IPS DF 4.7 (cell line): ENCODE measurements at regions not wholly inside any gene's neighbourhood (a gene's known extent, or its start where the extent isn't known, plus 50 kb on each side); places are given as distances from the start of the nearest gene placed in this dataset.
"Not testable (repeated sequence)": the region's sequence is repeated elsewhere in the genome, so short reads cannot be mapped to it uniquely, and the experiment has no call there.

Source experiments
- DNase-seq: peaks from one replicate; pipeline ENCODE4 v3.0.0-alpha.2; 2013; ENCODE audit warnings: low spot score; ENCODE audit errors: extremely low read depth

DNA sequence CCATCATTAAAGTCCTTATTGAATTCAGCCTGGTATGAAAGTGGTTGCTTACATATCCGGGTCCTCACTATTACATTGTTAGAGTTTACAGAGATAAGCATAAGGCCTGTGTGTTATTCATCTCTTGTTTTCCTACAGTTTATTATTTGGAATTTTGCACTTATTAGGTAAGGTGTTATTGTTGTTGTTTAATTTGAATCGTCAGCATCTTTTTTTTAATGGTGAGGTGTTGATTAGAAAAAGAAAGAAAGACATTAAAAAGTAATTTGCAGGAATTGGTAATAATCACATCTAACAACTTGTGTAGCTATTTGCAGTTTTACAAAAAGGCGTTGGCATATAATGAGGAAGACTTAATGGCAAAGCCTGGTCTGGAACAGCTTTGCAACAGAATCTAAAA, 158.6 kb downstream of the SAMD5 start:
- no peak for DNase-seq

DNA sequence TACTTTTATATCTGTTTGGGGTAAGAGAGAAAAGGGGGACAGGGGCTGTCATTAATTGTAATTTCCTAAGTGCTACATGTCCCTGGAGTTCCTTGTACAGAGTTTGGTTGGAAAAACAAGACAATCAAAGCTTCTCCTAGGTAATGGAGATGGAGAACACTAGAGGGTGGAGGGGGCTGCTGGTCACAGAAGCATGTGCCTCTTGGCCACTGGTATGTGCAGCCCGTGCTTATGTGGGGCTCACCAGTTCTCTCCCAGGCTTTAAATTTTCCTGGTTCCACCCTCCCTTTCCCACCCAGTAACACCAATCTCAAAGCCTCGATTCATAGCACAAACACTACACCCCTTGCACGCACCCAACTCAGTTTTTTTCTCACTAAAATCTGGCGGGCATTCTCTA, 165.6 kb downstream of the SAMD5 start:
- no peak for DNase-seq

DNA sequence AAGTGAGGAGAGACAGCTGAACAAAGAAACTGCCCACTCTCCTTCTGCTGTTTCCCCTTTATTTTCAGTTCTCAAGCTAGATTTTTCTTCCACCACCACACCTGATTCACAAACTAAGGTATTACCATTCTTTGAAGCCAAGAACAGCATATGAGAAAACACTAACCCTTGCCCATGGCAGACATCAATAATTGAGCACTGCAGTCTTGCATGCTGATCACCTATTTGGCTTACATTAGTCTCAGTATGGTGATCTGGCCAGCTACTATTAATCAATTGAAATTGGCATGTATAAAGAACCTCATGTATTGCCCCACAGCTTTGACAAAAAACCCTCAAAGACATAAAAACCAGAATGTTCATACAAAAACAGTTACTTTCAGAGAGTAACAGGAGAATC, 166.3 kb downstream of the SAMD5 start:
- no peak for DNase-seq

DNA sequence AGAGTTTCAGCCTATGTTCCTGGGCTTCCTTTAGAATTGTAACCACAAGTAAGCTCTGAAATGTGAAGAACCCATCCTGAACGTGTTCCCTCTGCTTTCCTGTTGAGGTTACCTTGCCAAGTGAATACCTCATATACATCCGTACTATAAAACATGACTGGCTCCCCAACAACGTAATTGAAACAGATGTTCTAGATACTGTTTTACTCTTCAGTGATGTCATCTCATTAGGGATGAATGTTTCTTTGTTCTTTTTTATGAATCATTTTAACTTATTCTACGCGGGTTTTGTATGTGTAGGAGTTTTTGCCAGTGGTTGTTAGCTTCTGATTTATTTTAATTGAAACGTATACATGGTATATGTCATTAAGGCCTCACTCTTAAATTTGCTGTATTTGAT, 166.8 kb downstream of the SAMD5 start:
- no peak for DNase-seq

DNA sequence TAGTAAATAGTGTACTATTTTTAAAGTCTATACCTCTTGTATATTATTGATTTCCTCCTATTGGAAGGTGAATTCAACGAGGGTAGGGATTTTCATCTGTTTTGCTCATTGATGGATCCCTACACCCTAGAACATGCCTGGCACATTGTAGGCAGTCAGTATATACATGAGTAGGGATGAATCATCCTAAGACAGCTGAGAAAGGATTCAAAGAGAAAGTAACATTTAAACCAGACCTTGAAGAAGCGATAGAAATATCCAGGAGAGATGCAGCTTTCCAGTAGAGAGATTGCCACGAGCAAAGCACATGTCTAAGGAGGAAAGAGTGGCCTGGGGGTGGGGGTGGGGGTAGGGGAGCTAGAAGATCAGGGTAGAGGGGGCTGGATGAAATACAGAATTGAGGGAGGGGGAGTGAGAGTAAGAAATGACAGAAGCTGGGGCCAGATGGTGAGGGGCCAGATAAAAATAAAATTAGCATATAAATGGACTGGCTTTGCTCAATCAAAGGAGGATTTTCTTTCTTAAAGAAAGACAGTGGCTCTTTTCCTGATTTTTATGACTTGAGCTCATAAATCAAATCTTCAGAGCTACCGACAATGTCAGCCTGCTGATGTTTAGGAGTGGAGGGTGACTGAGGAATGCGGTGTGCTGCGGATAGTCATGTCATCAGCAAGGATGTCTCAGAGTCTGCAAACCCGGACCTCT, 168.2 kb downstream of the SAMD5 start:
- no peak for DNase-seq

DNA sequence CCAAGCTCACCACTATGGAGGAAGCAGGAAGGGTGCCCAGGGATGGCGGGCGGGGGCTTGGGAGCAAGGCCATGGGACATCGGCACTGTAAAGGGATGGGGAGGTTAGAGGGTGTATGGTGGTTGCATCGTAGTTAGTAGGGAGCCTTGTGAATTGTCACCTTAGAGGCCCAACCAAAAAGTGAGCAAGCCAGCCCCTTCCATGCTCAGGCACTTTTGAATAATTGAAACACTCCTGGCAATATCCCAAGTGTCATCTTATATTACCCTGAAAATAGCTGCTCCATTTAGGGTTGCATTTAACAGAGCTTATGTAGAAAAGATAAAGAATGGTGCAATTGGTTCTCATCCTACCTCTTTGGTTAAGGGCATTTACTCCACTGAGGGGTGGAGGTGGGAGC, 169.2 kb downstream of the SAMD5 start:
- no peak for DNase-seq

DNA sequence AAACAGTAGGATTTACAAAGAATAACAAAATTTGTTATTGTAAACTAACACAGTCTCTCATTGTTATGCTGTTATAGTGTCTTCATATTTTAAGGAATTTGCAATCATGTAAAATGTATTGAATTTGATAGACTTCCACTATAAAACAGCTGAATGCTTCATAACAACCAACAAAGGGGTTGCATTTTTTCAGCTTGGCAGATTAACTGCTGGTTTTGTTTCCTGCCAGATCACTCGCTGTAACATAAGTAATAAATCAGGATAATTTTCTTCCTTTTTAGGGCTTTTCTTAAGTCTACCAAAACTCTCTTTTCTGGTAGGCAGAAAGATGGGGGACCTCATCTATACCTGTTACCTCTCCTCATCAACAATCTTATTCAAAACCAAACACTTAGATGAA, 169.8 kb downstream of the SAMD5 start:
- DNase-seq, result no peak

DNA sequence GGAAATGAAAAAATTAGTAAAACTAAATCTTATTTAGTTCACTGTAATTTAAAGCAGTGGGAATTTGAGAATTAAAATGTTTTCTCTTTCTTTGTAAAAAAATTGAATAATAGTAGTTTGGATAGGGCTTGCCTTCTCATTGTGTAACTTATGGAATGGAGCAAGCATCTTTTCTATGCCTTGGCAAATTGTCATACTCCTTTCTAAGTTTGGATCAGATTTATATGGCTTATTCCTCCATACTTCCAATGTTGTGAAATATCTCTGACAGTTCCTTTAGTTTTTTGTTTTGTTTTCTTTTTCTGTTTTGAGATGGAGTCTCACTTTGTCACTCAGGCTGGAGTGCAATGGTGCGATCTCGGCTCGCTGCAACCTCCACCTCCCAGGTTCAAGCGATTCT, 176.4 kb downstream of the SAMD5 start:
- no peak for DNase-seq

DNA sequence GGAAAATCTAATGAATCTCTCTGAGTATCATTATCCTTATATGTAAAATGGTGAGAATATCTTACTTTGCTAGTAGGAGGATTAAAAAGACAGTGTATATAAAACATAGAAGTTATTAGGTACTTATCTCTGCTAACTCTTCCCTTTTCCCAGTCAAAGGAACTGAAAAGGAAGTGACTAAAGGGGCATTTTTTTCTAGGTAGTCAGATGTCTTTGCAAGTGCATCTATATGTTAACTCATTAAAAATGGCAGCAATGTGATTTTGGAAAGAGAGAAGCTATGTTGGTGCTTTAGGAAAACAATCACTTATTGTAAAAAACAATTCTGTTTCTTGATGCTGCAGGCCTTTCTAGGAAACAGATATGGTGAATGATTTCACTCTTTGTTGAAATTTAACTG, 180.9 kb downstream of the SAMD5 start:
- no peak for DNase-seq

DNA sequence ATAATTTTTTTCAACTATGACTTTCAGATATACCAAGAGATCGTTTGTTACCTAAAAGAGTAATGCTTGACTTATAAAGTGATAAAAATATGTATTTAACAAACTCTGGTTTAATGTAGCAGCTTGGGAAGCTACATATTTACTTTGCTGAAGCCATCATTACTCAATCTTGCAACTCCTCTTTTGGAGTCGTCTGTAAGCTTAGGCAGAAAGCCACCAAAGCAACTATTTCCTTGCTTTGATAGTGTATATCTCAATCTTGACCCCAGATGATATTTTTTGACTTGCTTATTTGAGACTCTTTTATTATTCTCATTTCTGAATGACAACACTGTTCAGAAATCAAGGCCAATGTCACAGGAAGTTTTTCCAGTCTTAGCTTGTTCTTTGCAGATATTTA, 183.0 kb downstream of the SAMD5 start:
- DNase-seq, result no peak

DNA sequence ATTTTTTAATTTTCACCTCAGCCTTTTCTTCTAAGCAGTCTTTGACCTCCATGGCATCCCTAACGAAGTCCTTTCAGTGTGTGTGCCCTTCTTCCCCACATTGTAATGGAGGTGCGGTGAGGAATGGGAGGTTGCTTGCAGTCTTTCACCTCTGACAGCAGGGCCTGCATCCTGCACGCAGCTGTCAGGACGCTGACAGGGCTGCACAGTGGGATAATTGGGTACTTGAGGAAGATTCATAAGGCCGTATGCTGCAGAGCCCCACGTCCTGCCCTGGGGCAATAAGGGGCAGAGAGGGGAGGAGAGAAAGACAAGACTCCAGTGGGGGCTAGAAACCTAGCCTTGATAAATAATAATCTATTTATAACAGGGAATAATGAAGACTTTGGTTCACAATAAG, 184.7 kb downstream of the SAMD5 start:
- no peak for DNase-seq

DNA sequence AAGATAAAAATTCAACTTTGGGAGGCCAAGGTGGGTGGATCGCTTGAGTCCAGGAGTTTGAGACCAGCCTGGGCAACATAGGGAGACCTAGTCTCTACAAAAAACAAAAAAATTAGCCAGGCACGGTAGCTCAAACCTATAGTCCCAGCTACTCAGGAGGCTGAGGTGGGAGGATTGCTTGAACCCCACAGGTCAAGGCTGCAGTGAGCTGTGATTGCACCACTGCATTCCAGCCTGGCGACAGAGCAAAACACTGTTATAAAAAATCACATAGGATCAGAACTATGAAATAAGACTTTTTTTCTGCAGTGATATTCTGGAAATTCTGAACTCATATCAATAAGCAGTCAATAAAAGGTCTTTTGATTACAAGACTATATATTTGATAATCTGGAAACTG, 186.1 kb downstream of the SAMD5 start:
- not testable (repeated sequence) for DNase-seq

DNA sequence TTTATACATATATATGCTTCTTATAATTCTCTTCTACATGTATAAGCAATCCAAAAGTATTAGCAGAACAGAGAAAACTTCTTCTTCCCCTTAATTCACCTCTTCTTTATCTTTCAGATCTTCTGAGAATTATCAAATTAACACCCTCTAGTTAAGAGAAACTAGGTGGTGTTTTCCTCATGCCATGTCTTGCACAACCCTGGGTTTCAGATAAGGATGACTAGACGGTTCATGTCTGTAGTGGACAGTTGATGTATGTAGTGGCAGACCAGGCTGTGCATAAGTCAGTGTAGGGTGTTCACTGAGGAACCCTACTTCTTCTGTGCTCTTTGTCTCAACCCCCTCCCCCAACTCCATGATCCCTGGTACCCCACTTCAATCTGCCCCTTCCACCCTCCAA, 187.3 kb downstream of the SAMD5 start:
- no peak for DNase-seq

DNA sequence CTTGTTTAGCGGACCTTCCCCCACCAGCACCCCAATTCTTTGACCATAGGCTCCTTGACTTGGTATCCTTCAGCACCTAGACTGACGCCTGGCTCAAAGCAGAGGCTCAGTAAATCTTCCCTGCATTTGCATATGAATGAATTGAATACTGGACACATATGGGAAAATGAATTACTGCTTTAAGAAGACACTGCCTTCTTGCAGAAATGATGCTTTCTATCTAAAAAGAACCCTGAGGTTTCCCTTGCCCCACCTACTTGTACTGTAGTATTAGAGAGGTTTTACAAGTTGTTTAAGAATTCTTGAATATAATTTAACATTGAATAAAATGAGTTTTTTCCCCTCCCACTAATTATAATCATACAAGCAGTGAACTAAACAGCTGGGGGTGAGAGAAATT, 190.7 kb downstream of the SAMD5 start:
- no peak for DNase-seq

DNA sequence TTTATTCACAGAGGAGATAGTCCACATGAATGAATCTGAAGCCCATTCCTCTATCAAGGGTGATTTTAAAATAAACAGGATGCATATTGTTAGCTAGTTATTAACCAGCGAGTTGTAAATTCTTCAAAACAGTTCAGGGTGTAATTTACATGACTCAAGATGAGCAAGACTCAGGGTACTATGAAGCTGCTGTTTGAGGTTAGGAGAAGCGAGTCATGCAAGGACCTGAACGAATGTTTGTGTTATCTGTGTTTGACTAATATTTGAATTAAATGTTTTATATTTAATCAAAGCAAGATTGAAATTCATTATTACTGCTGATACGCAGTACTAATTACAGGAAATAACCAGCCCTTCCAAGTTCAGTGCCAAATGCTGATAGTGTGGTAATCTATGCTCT, 191.1 kb downstream of the SAMD5 start:
- DNase-seq, result no peak

DNA sequence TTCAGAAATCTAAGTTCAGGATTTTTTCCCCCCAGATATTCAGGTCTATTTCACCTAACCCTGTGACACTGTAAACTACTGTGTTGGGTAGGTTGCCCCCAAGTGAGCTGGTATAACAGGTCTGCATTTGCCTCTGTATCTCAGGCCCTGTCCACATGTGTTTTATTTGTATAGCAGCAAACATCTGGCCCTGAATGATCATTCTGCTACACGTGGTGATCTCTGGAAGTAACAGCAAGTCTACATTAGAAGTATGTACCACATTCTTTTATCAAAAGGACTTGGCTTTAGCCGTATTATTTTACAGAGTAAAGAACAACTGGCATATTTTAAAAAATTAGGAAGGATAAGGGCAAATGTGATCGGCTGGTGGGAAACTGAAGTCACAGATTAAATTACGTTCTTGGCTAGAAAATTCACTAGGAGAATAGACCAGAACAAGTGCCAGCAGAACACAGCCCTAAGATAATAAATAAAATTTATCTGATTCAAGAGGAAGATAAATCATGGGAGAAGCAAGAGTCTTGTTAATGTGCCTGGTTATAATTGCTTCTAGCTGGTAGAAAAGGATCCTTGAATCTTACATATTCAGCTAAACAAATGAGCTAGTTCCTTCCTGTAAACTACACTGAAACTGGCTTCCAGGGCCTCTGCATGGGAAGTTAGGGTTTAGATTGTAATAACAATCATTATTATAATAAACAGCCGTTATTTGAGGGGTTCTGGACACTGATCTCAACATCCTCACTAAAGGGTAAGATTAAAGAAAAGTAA, 192.1 kb downstream of the SAMD5 start:
- no peak for DNase-seq

DNA sequence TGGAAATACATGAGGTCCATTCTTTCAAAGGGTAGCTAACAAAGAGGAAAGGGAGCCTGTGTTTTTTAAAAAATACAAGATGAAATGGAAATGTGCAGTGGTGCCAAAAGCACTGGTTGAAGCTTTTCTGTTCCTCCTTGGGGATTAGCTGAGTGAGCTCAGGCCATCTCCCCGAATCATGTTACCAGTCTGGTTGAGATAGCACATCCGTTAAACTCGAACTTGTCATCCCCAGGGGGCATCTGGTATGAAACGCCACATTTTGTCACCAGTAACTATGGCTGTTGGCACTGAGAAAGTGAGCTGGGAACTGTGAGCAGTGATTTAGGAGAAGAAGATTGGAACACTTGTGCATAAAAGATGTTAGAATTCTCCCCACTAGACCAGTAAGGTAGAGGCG, 196.2 kb downstream of the SAMD5 start:
- DNase-seq, result no peak

DNA sequence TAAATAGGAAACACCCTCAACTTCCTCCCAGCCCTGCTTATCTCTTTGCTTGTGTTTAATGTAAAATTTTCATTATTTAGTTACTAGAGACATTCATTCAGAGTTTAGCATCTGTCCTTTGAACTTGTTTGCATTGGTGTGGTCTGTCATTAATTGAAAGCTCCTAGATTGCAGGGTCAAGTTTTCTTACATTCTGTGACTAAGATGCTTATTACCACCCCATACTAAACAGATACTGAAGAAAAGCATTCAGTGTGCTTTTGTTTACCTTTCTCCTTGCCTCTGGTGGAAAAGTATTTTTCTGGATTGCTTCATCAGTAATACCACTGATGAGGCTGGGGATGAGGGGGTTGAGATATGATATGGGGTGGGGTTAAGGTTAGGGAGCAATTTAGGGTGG, 199.0 kb downstream of the SAMD5 start:
- no peak for DNase-seq

DNA sequence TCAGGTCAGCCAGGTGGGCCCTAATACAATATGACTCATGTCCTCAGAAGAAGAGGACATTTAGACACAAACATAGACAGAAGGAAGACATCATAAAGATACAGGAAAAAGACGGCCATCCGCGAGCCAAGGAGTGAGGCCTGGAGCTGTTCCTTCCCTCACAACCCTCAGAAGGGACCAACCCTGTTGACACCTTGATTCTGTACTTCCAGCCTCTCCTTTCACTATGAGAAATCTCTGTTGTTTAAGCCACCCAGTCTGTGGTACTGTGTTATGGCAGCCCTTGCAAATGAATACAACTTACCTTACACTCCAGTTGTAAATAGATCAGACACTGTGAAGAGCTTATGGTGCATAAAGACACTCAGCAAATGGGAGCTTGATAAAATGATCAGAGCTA, 199.7 kb downstream of the SAMD5 start:
- no peak for DNase-seq

DNA sequence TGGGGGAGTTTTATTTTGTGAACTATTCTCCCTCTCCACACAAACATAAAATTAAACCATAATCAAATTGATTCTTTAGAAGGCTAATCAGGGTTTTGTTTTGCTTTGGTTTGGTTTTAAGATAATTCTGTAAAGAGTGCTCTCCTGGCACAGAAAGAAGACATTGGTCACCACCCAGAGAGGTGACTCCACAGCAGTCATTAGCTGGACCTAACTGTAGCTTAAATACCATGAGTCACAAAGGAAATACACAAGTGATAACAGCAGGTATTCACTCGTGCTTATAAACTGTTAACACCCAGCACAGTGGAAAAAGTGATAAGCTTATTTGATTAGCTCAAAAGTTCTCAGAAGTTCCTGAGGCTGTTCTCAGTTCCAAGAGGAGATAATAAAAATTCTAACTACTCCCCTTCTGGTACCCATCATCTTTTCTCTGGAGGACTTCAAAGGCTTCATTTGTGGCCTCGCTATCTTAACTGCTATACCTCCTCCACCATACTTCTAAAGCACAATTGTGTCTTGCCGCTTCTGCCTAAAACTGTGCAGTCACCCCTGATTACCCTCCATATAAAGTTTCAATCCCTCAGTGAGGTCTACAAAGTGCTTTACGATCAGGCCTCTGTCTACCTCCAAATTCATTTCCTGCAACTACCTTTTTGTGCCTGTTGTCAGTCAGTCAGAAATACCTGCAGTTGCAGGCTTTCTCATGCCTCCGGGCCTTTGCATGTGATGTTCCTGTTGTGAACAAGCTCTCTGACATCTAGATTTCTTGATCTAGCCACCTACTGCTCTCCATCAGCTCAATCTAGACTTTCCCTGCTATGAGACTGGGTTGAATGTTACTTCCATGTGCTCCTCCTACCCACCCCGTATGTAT, 201.1 kb downstream of the SAMD5 start:
- no peak for DNase-seq

DNA sequence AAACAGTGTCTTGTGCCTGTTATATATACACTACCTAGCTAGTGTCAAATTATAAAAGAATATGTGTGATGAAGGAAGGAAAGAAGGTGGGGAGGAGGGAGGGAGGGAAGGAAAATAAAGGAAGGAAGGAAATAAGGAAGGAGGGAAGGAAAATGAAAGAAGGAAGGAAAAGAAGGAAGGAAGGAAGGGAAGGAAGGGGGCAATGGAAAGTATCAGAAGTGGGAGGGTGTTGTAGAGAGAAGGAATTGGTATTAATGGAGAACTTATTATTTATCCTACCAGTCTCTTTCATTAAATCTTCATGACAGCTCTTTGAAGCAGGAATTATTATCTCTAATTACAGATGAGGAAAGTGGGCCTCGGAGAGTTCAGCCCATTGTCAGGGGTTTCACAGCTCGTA, 202.4 kb downstream of the SAMD5 start:
- DNase-seq, result no peak

DNA sequence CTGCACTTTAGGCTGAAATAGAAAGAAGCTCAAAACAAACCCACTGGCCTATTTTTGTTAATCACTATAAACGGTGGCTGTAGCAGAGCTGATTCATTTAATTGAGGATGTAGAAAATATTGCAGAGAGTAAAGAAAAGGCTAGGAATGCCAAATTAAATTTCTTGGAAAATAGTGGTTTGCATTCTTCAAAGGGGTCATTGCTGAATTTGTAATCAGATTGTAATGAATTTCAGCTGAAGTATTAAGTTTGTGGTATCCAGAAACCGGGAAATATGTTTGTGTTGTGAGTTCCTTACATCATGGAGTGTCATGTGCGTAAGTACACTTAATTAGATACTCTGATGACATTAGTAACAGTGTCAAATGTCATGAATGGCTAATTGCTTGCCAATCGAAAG, 203.0 kb downstream of the SAMD5 start:
- no peak for DNase-seq
